ENCODE measurements at regions not wholly inside any gene's neighbourhood (a gene's known extent, or its start where the extent isn't known, plus 50 kb on each side); places are given as distances from the start of the nearest gene placed in this dataset.

GRCh38 chr4:124990398-124990797 is 277.9 kb upstream of the ANKRD50 start:
- TF ChIP-seq SMC3 (IDR thresholded peaks at IDR 0.05; ENCODE audit: low read depth, low read length), result no peak
- TF ChIP-seq CTCF (conservative IDR thresholded peaks at IDR 0.05; ENCODE audit: low read depth, low read length), result no peak
- TF ChIP-seq MXI1 (IDR thresholded peaks at IDR 0.05; ENCODE audit: borderline replicate concordance, low read depth, low read length), result no peak
- no peak for TF ChIP-seq POLR2A (IDR thresholded peaks at IDR 0.05; ENCODE audit: low read depth, low read length)

All from IMR-90 (cell line).